ENCODE measurements at regions not wholly inside any gene's neighbourhood (a gene's known extent, or its start where the extent isn't known, plus 50 kb on each side); places are given as distances from the start of the nearest gene placed in this dataset.

- TF ChIP-seq POLR2A (IDR thresholded peaks at IDR 0.05), result no peak
- TF ChIP-seq, protein P1, sequence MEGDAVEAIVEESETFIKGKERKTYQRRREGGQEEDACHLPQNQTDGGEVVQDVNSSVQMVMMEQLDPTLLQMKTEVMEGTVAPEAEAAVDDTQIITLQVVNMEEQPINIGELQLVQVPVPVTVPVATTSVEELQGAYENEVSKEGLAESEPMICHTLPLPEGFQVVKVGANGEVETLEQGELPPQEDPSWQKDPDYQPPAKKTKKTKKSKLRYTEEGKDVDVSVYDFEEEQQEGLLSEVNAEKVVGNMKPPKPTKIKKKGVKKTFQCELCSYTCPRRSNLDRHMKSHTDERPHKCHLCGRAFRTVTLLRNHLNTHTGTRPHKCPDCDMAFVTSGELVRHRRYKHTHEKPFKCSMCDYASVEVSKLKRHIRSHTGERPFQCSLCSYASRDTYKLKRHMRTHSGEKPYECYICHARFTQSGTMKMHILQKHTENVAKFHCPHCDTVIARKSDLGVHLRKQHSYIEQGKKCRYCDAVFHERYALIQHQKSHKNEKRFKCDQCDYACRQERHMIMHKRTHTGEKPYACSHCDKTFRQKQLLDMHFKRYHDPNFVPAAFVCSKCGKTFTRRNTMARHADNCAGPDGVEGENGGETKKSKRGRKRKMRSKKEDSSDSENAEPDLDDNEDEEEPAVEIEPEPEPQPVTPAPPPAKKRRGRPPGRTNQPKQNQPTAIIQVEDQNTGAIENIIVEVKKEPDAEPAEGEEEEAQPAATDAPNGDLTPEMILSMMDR (IDR thresholded peaks at IDR 0.05), result no peak
Measured at GRCh38 chr20:24357931-24358330, 111.5 kb upstream of the SYNDIG1 start.

All from upper lobe of left lung (tissue), 4 donors.